ENCODE measurements at regions not wholly inside any gene's neighbourhood (a gene's known extent, or its start where the extent isn't known, plus 50 kb on each side); places are given as distances from the start of the nearest gene placed in this dataset.

DNA sequence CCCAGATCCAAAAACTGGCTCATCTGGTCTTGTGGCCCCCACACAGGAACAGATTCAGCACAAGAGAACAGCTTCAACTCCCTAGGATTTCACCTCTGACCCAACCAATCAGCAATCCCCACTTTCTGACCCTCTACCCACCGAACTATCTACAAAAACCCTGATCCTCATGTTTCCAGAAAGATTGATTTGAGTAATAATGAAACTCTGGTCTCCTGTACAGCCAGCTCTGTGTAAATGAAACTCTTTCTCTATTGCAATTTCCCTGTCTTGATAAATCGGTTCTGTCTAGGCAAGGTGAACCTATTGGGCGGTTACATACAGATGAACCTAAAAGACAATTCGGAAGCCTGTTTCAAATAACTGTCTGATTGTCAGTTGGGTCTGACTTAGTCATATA, 847.6 kb upstream of the ALCAM start (continued):
- TF ChIP-seq, protein P1, sequence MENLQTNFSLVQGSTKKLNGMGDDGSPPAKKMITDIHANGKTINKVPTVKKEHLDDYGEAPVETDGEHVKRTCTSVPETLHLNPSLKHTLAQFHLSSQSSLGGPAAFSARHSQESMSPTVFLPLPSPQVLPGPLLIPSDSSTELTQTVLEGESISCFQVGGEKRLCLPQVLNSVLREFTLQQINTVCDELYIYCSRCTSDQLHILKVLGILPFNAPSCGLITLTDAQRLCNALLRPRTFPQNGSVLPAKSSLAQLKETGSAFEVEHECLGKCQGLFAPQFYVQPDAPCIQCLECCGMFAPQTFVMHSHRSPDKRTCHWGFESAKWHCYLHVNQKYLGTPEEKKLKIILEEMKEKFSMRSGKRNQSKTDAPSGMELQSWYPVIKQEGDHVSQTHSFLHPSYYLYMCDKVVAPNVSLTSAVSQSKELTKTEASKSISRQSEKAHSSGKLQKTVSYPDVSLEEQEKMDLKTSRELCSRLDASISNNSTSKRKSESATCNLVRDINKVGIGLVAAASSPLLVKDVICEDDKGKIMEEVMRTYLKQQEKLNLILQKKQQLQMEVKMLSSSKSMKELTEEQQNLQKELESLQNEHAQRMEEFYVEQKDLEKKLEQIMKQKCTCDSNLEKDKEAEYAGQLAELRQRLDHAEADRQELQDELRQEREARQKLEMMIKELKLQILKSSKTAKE (IDR thresholded peaks at IDR 0.05; ENCODE audit: low read depth, poor library complexity, severe bottlenecking): no peak
- no peak for TF ChIP-seq ESRRA (IDR thresholded peaks at IDR 0.05; ENCODE audit: low read length)
- TF ChIP-seq IRF4 (IDR thresholded peaks at IDR 0.05; ENCODE audit: low read depth, low read length): peak; percentile 15; the same call in 1 of the 2 replicates
- no peak; the same call in 1 of the 2 replicates for TF ChIP-seq IKZF1 (conservative IDR thresholded peaks at IDR 0.05)
- 0 out of 2 replicates have a peak, but pooled peaks have one; percentile 46 for TF ChIP-seq JUND (IDR thresholded peaks at IDR 0.05; ENCODE audit: low read depth, low read length)
- TF ChIP-seq CEBPB (IDR thresholded peaks at IDR 0.05; ENCODE audit: borderline replicate concordance in 1 of 2, low read depth in 2 of 2, low read length in 2 of 2): no peak
- TF ChIP-seq, protein P2, sequence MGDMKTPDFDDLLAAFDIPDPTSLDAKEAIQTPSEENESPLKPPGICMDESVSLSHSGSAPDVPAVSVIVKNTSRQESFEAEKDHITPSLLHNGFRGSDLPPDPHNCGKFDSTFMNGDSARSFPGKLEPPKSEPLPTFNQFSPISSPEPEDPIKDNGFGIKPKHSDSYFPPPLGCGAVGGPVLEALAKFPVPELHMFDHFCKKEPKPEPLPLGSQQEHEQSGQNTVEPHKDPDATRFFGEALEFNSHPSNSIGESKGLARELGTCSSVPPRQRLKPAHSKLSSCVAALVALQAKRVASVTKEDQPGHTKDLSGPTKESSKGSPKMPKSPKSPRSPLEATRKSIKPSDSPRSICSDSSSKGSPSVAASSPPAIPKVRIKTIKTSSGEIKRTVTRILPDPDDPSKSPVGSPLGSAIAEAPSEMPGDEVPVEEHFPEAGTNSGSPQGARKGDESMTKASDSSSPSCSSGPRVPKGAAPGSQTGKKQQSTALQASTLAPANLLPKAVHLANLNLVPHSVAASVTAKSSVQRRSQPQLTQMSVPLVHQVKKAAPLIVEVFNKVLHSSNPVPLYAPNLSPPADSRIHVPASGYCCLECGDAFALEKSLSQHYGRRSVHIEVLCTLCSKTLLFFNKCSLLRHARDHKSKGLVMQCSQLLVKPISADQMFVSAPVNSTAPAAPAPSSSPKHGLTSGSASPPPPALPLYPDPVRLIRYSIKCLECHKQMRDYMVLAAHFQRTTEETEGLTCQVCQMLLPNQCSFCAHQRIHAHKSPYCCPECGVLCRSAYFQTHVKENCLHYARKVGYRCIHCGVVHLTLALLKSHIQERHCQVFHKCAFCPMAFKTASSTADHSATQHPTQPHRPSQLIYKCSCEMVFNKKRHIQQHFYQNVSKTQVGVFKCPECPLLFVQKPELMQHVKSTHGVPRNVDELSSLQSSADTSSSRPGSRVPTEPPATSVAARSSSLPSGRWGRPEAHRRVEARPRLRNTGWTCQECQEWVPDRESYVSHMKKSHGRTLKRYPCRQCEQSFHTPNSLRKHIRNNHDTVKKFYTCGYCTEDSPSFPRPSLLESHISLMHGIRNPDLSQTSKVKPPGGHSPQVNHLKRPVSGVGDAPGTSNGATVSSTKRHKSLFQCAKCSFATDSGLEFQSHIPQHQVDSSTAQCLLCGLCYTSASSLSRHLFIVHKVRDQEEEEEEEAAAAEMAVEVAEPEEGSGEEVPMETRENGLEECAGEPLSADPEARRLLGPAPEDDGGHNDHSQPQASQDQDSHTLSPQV (IDR thresholded peaks at IDR 0.05): no peak
